ENCODE measurements at regions not wholly inside any gene's neighbourhood (a gene's known extent, or its start where the extent isn't known, plus 50 kb on each side); places are given as distances from the start of the nearest gene placed in this dataset.

DNA sequence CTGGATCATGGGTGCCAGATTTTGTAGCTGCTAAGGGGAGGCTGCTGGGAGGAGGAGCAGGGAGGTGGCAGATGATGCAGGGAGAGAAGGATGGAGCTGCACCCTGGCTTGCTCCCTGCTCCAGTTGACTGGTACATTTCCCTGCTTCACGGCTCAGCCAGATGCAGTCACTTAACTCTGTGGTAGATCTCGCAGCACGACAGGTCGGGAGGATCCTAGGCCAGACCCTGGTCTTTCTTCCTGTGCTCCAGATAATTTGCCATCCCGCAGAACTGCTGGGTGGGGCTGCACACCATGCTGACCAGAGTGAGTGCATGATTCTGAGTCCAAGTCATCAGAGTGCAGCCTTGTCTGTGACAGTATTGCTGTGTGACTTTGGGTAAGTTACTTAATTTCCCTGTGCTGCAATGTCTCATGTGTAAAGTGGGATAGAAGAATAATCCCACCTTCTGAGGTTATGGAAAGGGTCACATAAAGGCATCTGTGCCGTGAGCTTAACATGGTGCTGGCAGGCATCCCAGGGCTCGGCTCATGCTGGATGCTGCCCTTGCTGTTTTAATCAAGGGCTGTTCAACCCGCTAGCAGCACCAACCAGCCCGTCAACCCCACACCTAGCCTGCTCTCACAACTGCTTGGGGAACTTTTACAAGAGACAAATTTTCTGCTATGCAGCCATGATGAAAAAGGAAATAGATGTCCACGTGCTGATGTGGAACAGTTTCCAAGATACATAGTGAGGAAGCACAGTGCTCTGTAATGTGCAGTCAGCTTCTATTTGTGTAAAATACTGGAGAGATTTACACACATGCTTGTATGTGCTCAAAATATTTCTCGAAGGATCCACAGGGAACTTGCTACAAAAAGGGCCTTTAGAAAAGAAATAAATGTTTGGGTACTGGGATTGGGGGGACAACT lies 257.9 kb downstream of the CDH26 start:
- H3K4me1 ChIP-seq: no peaks in the 10 kb centered on the region
- intact Hi-C loops (cut with DNase I): no loop called here
- no peaks in the 10 kb centered on the region for H3K36me3 ChIP-seq
- H3K27ac ChIP-seq: no peak overlapping the region
- H3K4me3 ChIP-seq: no peak overlapping the region
- H3K27me3 ChIP-seq: no peaks in the 10 kb centered on the region
- no peaks in the 10 kb centered on the region for H3K9me3 ChIP-seq
- DNase-seq (ENCODE audit: low spot score in 2 of 2): no peak
- no peak for TF ChIP-seq CTCF (IDR thresholded peaks at IDR 0.05)

DNA sequence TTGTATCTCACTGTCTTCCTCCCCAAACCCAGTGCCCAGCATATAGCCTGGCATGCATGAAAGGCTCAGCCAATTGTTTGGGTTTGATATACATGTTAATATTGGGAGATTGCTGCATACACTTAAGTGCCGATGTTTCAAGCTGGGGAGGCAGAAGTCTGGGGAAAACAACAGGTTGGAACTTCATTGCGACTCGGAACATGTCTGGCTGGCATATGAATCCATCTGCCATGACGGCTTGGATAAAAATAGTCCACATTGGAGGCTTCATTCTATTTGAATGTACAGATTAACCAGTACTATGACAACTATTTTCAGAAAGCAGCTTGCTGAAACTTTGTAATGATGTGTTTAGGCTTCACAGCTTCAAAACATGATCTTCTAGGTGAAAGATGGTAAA lies 261.0 kb downstream of the CDH26 start:
- Histone ChIP-seq H3K36me3 (no peaks in the 10 kb centered on the region), H3K9me3 (no peaks in the 10 kb centered on the region), H3K4me1 (no peaks in the 10 kb centered on the region), H3K4me3 (no peak overlapping the region), H3K27me3 (no peaks in the 10 kb centered on the region), H3K27ac (no peak overlapping the region)
- intact Hi-C loops (cut with DNase I): no loop called here
- TF ChIP-seq CTCF (IDR thresholded peaks at IDR 0.05): no peak
- no peak for DNase-seq (ENCODE audit: low spot score in 2 of 2)

DNA sequence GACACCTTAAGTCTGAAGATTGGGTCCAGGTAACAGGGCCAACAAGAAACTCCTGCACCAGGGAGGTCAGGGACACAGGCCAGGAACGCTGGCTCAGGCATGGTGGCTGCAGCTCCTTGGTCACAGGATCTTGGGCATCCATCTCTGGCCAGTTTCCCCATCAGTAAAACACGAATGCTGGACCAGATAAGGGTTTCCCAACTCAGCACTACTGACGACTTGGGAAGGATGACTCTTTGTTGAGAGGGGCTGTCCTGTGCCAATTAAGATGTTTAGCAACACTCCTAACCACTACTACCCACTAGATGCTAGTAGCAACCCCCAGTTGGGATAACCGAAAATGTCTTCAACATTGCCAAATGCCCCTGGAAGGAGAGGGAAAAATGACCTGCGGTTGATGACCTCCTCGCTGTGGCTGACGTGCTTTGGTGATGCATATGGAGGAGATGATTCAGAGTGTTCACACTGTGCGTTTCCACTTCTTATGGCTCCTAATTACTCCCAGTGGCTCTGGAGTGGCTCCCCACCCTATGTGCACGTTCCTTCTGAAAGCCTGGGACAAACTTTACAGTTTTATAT lies 261.9 kb downstream of the CDH26 start:
- H3K36me3 ChIP-seq: no peaks in the 10 kb centered on the region
- no peak overlapping the region for H3K4me3 ChIP-seq
- no peak for TF ChIP-seq CTCF (IDR thresholded peaks at IDR 0.05)
- H3K27me3 ChIP-seq: no peaks in the 10 kb centered on the region
- H3K27ac ChIP-seq: no peak overlapping the region
- no peaks in the 10 kb centered on the region for H3K4me1 ChIP-seq
- intact Hi-C loops (cut with DNase I): no loop called here
- no peak for DNase-seq (ENCODE audit: low spot score in 2 of 2)
- no peaks in the 10 kb centered on the region for H3K9me3 ChIP-seq

- intact Hi-C loops (cut with DNase I): no loop called here
- H3K4me1 ChIP-seq: no peaks in the 10 kb centered on the region
- TF ChIP-seq CTCF (IDR thresholded peaks at IDR 0.05): no peak
- H3K36me3 ChIP-seq: no peaks in the 10 kb centered on the region
- H3K9me3 ChIP-seq: no peaks in the 10 kb centered on the region
- H3K4me3 ChIP-seq: no peak overlapping the region
- no peak overlapping the region for H3K27ac ChIP-seq
- DNase-seq (ENCODE audit: low spot score in 2 of 2): no peak
- H3K27me3 ChIP-seq: no peaks in the 10 kb centered on the region
Observed at GRCh38 chr20:60220706-60221105, 262.5 kb downstream of the CDH26 start.

DNA sequence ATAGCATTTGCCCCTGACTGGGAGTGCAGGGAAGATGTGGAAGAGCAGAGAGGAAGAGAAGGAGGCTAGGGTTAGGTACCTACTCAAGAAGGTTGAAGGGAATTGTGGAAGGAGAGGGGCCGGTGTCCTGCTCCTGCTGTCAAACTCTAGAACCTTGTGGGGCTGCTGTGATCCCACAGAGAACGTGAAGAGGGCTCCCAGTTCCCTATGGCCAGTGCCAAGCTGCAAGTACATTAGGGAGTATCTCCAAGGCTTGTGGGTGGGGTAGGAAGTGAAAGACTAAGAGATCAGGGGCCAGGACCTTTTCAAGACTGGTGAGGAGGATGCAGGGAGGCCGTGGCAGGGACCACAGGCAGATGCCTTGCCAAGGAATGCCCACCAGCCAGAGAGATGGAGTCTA lies 263.4 kb downstream of the CDH26 start:
- intact Hi-C loops (cut with DNase I): no loop called here
- no peaks in the 10 kb centered on the region for H3K27me3 ChIP-seq
- no peak overlapping the region for H3K4me3 ChIP-seq
- H3K4me1 ChIP-seq: no peaks in the 10 kb centered on the region
- no peak for DNase-seq (ENCODE audit: low spot score in 2 of 2)
- TF ChIP-seq CTCF (IDR thresholded peaks at IDR 0.05): no peak
- no peaks in the 10 kb centered on the region for H3K9me3 ChIP-seq
- H3K27ac ChIP-seq: no peak overlapping the region
- no peaks in the 10 kb centered on the region for H3K36me3 ChIP-seq

All from ascending aorta (tissue), 2 donors.